Transverse colon (tissue), 3 donors: ENCODE measurements at regions not wholly inside any gene's neighbourhood (a gene's known extent, or its start where the extent isn't known, plus 50 kb on each side); places are given as distances from the start of the nearest gene placed in this dataset.

Experiments
- CTCF ChIP-seq, 5 experiments: fragments of 200-600 bp in 3 of 5; fragments of 450-650 bp in 2 of 5; sonication (generic) in 3 of 5; IDR thresholded peaks; 1 replicate in 2 of 5; 2 replicates in 3 of 5; pipeline ENCODE4 v1.5.1; 2016 to 2017; ENCODE audit warnings: antibody characterized with exemption in 5 of 5, inconsistent platforms in 3 of 5, mild to moderate bottlenecking in 2 of 5, moderate library complexity in 1 of 5
- EP300 ChIP-seq: sonication (generic); formaldehyde crosslinking; IDR thresholded peaks from one replicate; pipeline ENCODE4 v1.6.1; 2017; ENCODE audit warnings: antibody characterized with exemption, low read depth

GRCh38 chr2:150681120-150681804 is 193.8 kb upstream of the RND3 start:
- TF ChIP-seq CTCF (IDR thresholded peaks at IDR 0.05) (no peak), EP300 (no peak)
